Neural cell (in vitro differentiated cells): ENCODE measurements at regions not wholly inside any gene's neighbourhood (a gene's known extent, or its start where the extent isn't known, plus 50 kb on each side); places are given as distances from the start of the nearest gene placed in this dataset.

ENCODE experiments used
- H2AFZ ChIP-seq: fragments of 200-600, 300-800 bp; sonication (generic), shearing (Covaris generic); 2 replicates; pipeline ENCODE4 v1.6.0; 2014; ENCODE audit warnings: low read depth, mild to moderate bottlenecking, antibody characterized with exemption, low read length, moderate library complexity
- H3F3A ChIP-seq: fragments of 200-600 bp; shearing (Covaris generic); 2 replicates; pipeline ENCODE4 v1.6.1; 2016; ENCODE audit warnings: mild to moderate bottlenecking, moderate library complexity, mixed read lengths, antibody characterized with exemption, low read length; ENCODE audit not compliant: insufficient read depth, poor library complexity, severe bottlenecking
- H3K27ac ChIP-seq: fragments of 200-600, 300-800 bp; sonication (generic), shearing (Covaris generic); 2 replicates; pipeline ENCODE4 v1.5.1; 2014; ENCODE audit warnings: mild to moderate bottlenecking, low read length, moderate library complexity
- H3K27me3 ChIP-seq: fragments of 300-800, 200-600 bp; sonication (generic), shearing (Covaris generic); 2 replicates; pipeline ENCODE4 v1.6.0; 2014; ENCODE audit warnings: mild to moderate bottlenecking, low read depth, low read length, moderate library complexity; ENCODE audit not compliant: insufficient read depth
- H3K36me3 ChIP-seq: fragments of 300-800, 200-600 bp; sonication (generic), shearing (Covaris generic); 2 replicates; pipeline ENCODE4 v1.5.1; 2014; ENCODE audit warnings: mild to moderate bottlenecking, antibody characterized with exemption, low read length, moderate library complexity; ENCODE audit not compliant: insufficient read depth
- H3K4me2 ChIP-seq: fragments of 300-800, 200-600 bp; sonication (generic), shearing (Covaris generic); 2 replicates; pipeline ENCODE4 v1.6.0; 2014; ENCODE audit warnings: mild to moderate bottlenecking, low read length
- H3K4me3 ChIP-seq: fragments of 300-800, 200-600 bp; sonication (generic), shearing (Covaris generic); 2 replicates; pipeline ENCODE4 v1.5.1; 2014; ENCODE audit warnings: mild to moderate bottlenecking, low read length, moderate library complexity
- H3K79me2 ChIP-seq: fragments of 200-600 bp; shearing (Covaris generic); replicated peaks from 2 replicates; pipeline ENCODE4 v1.6.0; 2014; ENCODE audit warnings: mild to moderate bottlenecking, low read length, moderate library complexity; ENCODE audit not compliant: insufficient read depth
- H3K9ac ChIP-seq: fragments of 300-800, 200-600 bp; sonication (generic), shearing (Covaris generic); 2 replicates; pipeline ENCODE4 v1.6.1; 2016; ENCODE audit warnings: mild to moderate bottlenecking, low read length, mixed read lengths
- H3K9me2 ChIP-seq: fragments of 200-600 bp; shearing (Covaris generic); 2 replicates; pipeline ENCODE4 v1.6.1; 2016; ENCODE audit warnings: mild to moderate bottlenecking, low read length, mixed read lengths; ENCODE audit not compliant: insufficient read depth
- H3K9me3 ChIP-seq: fragments of 200-600, 300-800 bp; sonication (generic), shearing (Covaris generic); 2 replicates; pipeline ENCODE4 v1.6.1; 2016; ENCODE audit warnings: mild to moderate bottlenecking, mixed run types, low read length, moderate library complexity, mixed read lengths
- H4K20me1 ChIP-seq: fragments of 200-600 bp; shearing (Covaris generic); 2 replicates; pipeline ENCODE4 v1.6.1; 2016; ENCODE audit warnings: mild to moderate bottlenecking, mixed run types; ENCODE audit not compliant: insufficient read depth
- CTCF ChIP-seq: fragments of 450-650 bp; IDR thresholded peaks from 2 replicates; pipeline ENCODE4 v1.5.1; 2014; ENCODE audit warnings: antibody characterized with exemption, mild to moderate bottlenecking, moderate library complexity; ENCODE audit not compliant: poor library complexity, severe bottlenecking
- EP300 ChIP-seq: fragments of 450-650 bp; conservative IDR thresholded peaks from 2 replicates; pipeline ENCODE4 v1.6.1; 2014; ENCODE audit warnings: antibody characterized with exemption, mild to moderate bottlenecking, moderate library complexity; ENCODE audit not compliant: poor library complexity, severe bottlenecking
- EZH2 ChIP-seq: fragments of 200-600, 300-800 bp; shearing (Covaris generic), sonication (generic); IDR thresholded peaks from 2 replicates; pipeline ENCODE4 v1.6.1; 2014; ENCODE audit warnings: antibody characterized with exemption, low read length, borderline replicate concordance, mild to moderate bottlenecking; ENCODE audit not compliant: insufficient read depth, poor library complexity, severe bottlenecking
- MXI1 ChIP-seq: fragments of 450-650 bp; conservative IDR thresholded peaks from 2 replicates; pipeline ENCODE4 v1.6.1; 2014; ENCODE audit warnings: antibody characterized with exemption, mild to moderate bottlenecking; ENCODE audit not compliant: poor library complexity, severe bottlenecking
- POLR2AphosphoS5 ChIP-seq: IDR thresholded peaks from 2 replicates; pipeline ENCODE4 v1.6.1; 2012
- RAD21 ChIP-seq: fragments of 450-650 bp; conservative IDR thresholded peaks from 2 replicates; pipeline ENCODE4 v1.6.1; 2014; ENCODE audit warnings: antibody characterized with exemption, mild to moderate bottlenecking, moderate library complexity
- REST ChIP-seq: IDR thresholded peaks from 2 replicates; pipeline ENCODE4 v1.6.1; 2012; ENCODE audit warnings: borderline replicate concordance
- SMC3 ChIP-seq: fragments of 450-650 bp; conservative IDR thresholded peaks from 2 replicates; pipeline ENCODE4 v1.6.1; 2014; ENCODE audit warnings: antibody characterized with exemption, mild to moderate bottlenecking, moderate library complexity; ENCODE audit not compliant: poor library complexity
- TAF1 ChIP-seq: IDR thresholded peaks from 2 replicates; pipeline ENCODE4 v1.6.1; 2012; ENCODE audit warnings: low read depth

GRCh38 chr2:181380581-181380980 is 76.6 kb upstream of the ITGA4 start:
- Histone ChIP-seq H3K36me3 (no peaks in the 10 kb centered on the region), H3K4me3 (no peak overlapping the region), H3K9me3 (no peaks in the 10 kb centered on the region), H3F3A (no peaks in the 10 kb centered on the region), H3K27me3 (no peaks in the 10 kb centered on the region), H3K4me2 (no peak overlapping the region), H3K27ac (no peak overlapping the region), H3K9ac (no peak overlapping the region), H2AFZ (no peak overlapping the region), H3K79me2 (no peaks in the 10 kb centered on the region), H3K9me2 (no peaks in the 10 kb centered on the region), H4K20me1 (no peaks in the 10 kb centered on the region)
- no peak for TF ChIP-seq RAD21
- TF ChIP-seq EZH2, result no peak
- no peak for TF ChIP-seq SMC3
- TF ChIP-seq REST, result no peak
- no peak for TF ChIP-seq CTCF
- no peak for TF ChIP-seq MXI1
- no peak for TF ChIP-seq TAF1
- no peak for TF ChIP-seq POLR2AphosphoS5
- no peak for TF ChIP-seq EP300

DNA sequence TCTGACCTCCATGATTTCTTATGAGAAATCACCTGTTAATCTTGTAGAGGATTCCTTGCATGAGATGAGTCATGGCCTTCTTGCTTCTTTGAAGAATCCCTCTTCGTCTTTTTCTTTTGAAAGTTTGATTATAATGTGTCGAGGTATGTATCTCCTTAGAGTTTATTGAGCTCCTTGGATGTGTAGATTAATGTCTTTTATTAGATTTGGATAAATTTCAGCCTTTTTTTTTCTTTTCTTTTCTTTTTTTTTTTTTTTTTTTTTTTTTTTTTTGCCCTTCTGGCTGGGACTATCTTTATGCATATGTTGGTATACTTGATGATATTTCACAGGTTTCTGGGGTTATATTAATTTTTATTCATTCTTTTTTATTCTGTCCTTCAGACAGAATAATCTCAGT is 72.3 kb upstream of the ITGA4 start:
- H3K9me3 ChIP-seq, result no peaks in the 10 kb centered on the region
- H3K9ac ChIP-seq, result no peak overlapping the region
- H3K36me3 ChIP-seq, result no peaks in the 10 kb centered on the region
- H3K4me2 ChIP-seq, result no peak overlapping the region
- H3K4me3 ChIP-seq, result no peak overlapping the region
- H3K27me3 ChIP-seq, result no peaks in the 10 kb centered on the region
- no peaks in the 10 kb centered on the region for H3K79me2 ChIP-seq
- no peaks in the 10 kb centered on the region for H3K9me2 ChIP-seq
- H2AFZ ChIP-seq, result no peak overlapping the region
- no peaks in the 10 kb centered on the region for H3F3A ChIP-seq
- H3K27ac ChIP-seq, result no peak overlapping the region
- no peak for TF ChIP-seq CTCF
- no peak for TF ChIP-seq MXI1
- TF ChIP-seq POLR2AphosphoS5, result no peak
- no peak for TF ChIP-seq RAD21
- H4K20me1 ChIP-seq, result no peaks in the 10 kb centered on the region
